ENCODE measurements at regions not wholly inside any gene's neighbourhood (a gene's known extent, or its start where the extent isn't known, plus 50 kb on each side); places are given as distances from the start of the nearest gene placed in this dataset.

GRCh38 chr6:6793388-6794250 lies 205.1 kb downstream of the LY86 start:
- TF ChIP-seq CTCF (IDR thresholded peaks at IDR 0.05) = no peak
- TF ChIP-seq POLR2A (IDR thresholded peaks at IDR 0.05) = no peak
